T47D (cell line): ENCODE measurements at regions not wholly inside any gene's neighbourhood (a gene's known extent, or its start where the extent isn't known, plus 50 kb on each side); places are given as distances from the start of the nearest gene placed in this dataset.
"Not testable (repeated sequence)": the region's sequence is repeated elsewhere in the genome, so short reads cannot be mapped to it uniquely, and the experiment has no call there.

Experiments
- DNase-seq, 2 experiments: peaks; one replicate each; pipeline versions ENCODE4 v3.0.0 to v3.0.0-alpha.2; 2011 to 2012; ENCODE audit warnings: low read depth in 1 of 2, low spot score in 1 of 2
- JUND ChIP-seq: IDR thresholded peaks from 2 replicates; pipeline ENCODE4 v1.6.1; 2012; ENCODE audit warnings: low read depth
- in situ Hi-C: cut with HindIII; loops from 2 replicates; pipeline ENCODE4 v1.10.0; 2016; ENCODE audit warnings: low sequenced_read_pairs, low pct_unique_long_range_greater_than_20kb

GRCh38 chr5:120942596-120943350, 478.7 kb downstream of the PRR16 start:
- in situ Hi-C loops: no loop called here
- TF ChIP-seq JUND: no peak
- DNase-seq: peak in 1 of 2 experiments; percentile 47

- DNase-seq, in situ Hi-C loops: not testable (repeated sequence)
Measured at GRCh38 chr5:120949596-120949995, 485.5 kb downstream of the PRR16 start.

- DNase-seq, in situ Hi-C loops: not testable (repeated sequence)
Measured at GRCh38 chr5:120953445-120953844, 489.3 kb downstream of the PRR16 start.

GRCh38 chr5:120954255-120954654, 490.2 kb downstream of the PRR16 start:
- DNase-seq: no peak
- TF ChIP-seq JUND: no peak
- in situ Hi-C loops: no loop called here

GRCh38 chr5:120955795-120956194, 491.7 kb downstream of the PRR16 start:
- in situ Hi-C loops: no loop called here
- DNase-seq: no peak
- no peak for TF ChIP-seq JUND

GRCh38 chr5:120958877-120959485, 494.9 kb downstream of the PRR16 start:
- no peak for DNase-seq
- TF ChIP-seq JUND: no peak
- in situ Hi-C loops: no loop called here

- in situ Hi-C loops: no loop called here
- TF ChIP-seq JUND: no peak
- DNase-seq: no peak
Measured at GRCh38 chr5:120960510-120960909, 496.4 kb downstream of the PRR16 start.

GRCh38 chr5:120967366-120967765, 503.3 kb downstream of the PRR16 start:
- DNase-seq: no peak

GRCh38 chr5:120974690-120975089, 510.6 kb downstream of the PRR16 start:
- in situ Hi-C loops: no loop called here
- no peak for TF ChIP-seq JUND
- no peak for DNase-seq

More at GRCh38 chr5:120967366-120967765, 503.3 kb downstream of the PRR16 start:
- in situ Hi-C loops: no loop called here
- TF ChIP-seq JUND: no peak

- no peak for DNase-seq
- TF ChIP-seq JUND: no peak
- in situ Hi-C loops: no loop called here
Measured at GRCh38 chr5:120982351-120982750, 518.3 kb downstream of the PRR16 start.

- no peak for DNase-seq
- TF ChIP-seq JUND: no peak
- in situ Hi-C loops: no loop called here
Measured at GRCh38 chr5:120985526-120985925, 521.4 kb downstream of the PRR16 start.

GRCh38 chr5:120988491-120988890, 524.4 kb downstream of the PRR16 start:
- TF ChIP-seq JUND: no peak
- in situ Hi-C loops: no loop called here
- DNase-seq: no peak

- no peak for DNase-seq
- in situ Hi-C loops: no loop called here
- no peak for TF ChIP-seq JUND
Measured at GRCh38 chr5:120988941-120989340, 524.8 kb downstream of the PRR16 start.
